OCI-LY7 (cell line): ENCODE measurements at regions not wholly inside any gene's neighbourhood (a gene's known extent, or its start where the extent isn't known, plus 50 kb on each side); places are given as distances from the start of the nearest gene placed in this dataset.

Experiments used
- BruUV-seq: library from RNA; stranded (reverse); fragments of 400-500 nt; replicated peaks from 2 replicates; lab custom pipeline; 2021; lab: Mats Ljungman, UMichigan
- CTCF ChIA-PET: fragments of 300-600 bp; sonication (Branson Sonifier 250); formaldehyde crosslinking; loops from one replicate; lab custom pipeline; 2022; ENCODE audit warnings: antibody characterized with exemption; ENCODE audit not compliant: unreplicated experiment; lab: Charles Lee
- POLR2A ChIA-PET: fragments of 300-600 bp; sonication (Branson Sonifier 250); formaldehyde crosslinking; loops from one replicate; lab custom pipeline; 2022; ENCODE audit warnings: antibody characterized with exemption; lab: Charles Lee
- DNase-seq: peaks from one replicate; pipeline ENCODE4 v3.0.0-alpha.2; 2015; ENCODE audit warnings: low spot score
- H2AFZ ChIP-seq: fragments of 200-600 bp; sonication (generic), shearing (Covaris generic); 2 replicates; pipeline ENCODE4 v1.6.1; 2014; ENCODE audit warnings: mild to moderate bottlenecking, antibody characterized with exemption, low read length, moderate library complexity
- H3K27ac ChIP-seq: fragments of 200-600 bp; sonication (generic); 2 replicates; pipeline ENCODE4 v1.5.1; 2014; ENCODE audit warnings: mixed run types, low read depth, mild to moderate bottlenecking, moderate library complexity, low read length, inconsistent platforms; ENCODE audit not compliant: poor library complexity, severe bottlenecking
- H3K36me3 ChIP-seq: fragments of 200-600 bp; sonication (generic); 2 replicates; pipeline ENCODE4 v1.6.1; 2014; ENCODE audit warnings: mild to moderate bottlenecking, antibody characterized with exemption, low read length, moderate library complexity, mixed read lengths; ENCODE audit not compliant: insufficient read depth
- H3K4me1 ChIP-seq: fragments of 200-600 bp; sonication (generic); 2 replicates; pipeline ENCODE4 v1.5.1; 2014; ENCODE audit warnings: mild to moderate bottlenecking, low read length; ENCODE audit not compliant: insufficient read depth, poor library complexity, severe bottlenecking
- H3K4me2 ChIP-seq: fragments of 200-600 bp; sonication (generic); 2 replicates; pipeline ENCODE4 v1.6.1; 2014; ENCODE audit warnings: mild to moderate bottlenecking, low read length
- H3K4me3 ChIP-seq: fragments of 200-600 bp; sonication (generic); 2 replicates; pipeline ENCODE4 v1.5.1; 2014; ENCODE audit warnings: mild to moderate bottlenecking, low read depth, low read length; ENCODE audit not compliant: poor library complexity, severe bottlenecking
- H3K79me2 ChIP-seq: fragments of 200-600 bp; sonication (generic); 2 replicates; pipeline ENCODE4 v1.6.1; 2016; ENCODE audit warnings: low read depth, mild to moderate bottlenecking, low read length, moderate library complexity, mixed read lengths; ENCODE audit not compliant: insufficient read depth
- H3K9me2 ChIP-seq: fragments of 200-600 bp; sonication (generic); 2 replicates; pipeline ENCODE4 v1.6.1; 2016; ENCODE audit warnings: mild to moderate bottlenecking, low read length, mixed read lengths; ENCODE audit not compliant: insufficient read depth
- H3K9me3 ChIP-seq: fragments of 200-600 bp; sonication (generic); 2 replicates; pipeline ENCODE4 v1.6.1; 2014; ENCODE audit warnings: mild to moderate bottlenecking, mixed run types, low read length, mixed read lengths
- H4K20me1 ChIP-seq: fragments of 200-600 bp; sonication (generic); 2 replicates; pipeline ENCODE4 v1.6.1; 2014; ENCODE audit warnings: mild to moderate bottlenecking, antibody characterized with exemption, low read length, moderate library complexity, mixed read lengths; ENCODE audit not compliant: insufficient read depth
- EZH2phosphoT487 ChIP-seq: fragments of 200-600 bp; sonication (generic); IDR thresholded peaks from 2 replicates; pipeline ENCODE4 v1.6.1; 2018; ENCODE audit warnings: low read depth, borderline replicate concordance, mild to moderate bottlenecking, mixed run types, antibody characterized with exemption, low read length, moderate library complexity, mixed read lengths
- intact Hi-C: fragments of 100-400 bp; cut with micrococcal nuclease; formaldehyde crosslinking; loops from one replicate; pipeline ENCODE4 v1.10.0; 2022; ENCODE audit not compliant: unreplicated experiment
- TF ChIP-seq, protein P1 (sequence below): fragments of 200-600 bp; sonication (generic); conservative IDR thresholded peaks from 2 replicates; pipeline ENCODE4 v1.5.1; 2014; ENCODE audit warnings: mild to moderate bottlenecking, antibody characterized with exemption, low read length, moderate library complexity, mixed read lengths

DNA sequence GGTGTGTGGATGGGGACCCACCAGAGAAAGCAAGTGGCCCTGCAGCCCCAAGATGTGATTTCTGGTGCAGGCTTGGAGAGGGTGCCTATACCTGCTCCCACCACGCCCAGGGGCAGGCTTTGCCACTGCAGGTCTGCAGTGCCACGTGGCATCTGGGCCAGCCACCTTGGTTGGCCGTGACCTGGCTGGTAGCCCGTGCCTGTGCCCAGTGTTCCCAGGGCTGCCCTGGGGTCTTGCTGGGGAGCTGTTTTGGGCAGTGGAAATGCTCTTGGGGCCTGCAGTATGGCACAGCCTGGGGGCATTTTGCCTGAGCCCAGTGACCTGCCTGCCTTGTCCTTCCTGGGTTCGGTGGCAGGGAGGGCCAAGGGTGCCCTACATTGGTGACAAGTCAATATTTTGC is 203.4 kb downstream of the UBE3A start:
- intact Hi-C loops: no loop called here
- CTCF ChIA-PET: no interaction called here
- Histone ChIP-seq H3K4me1 (no peaks in the 10 kb centered on the region), H2AFZ (no peak overlapping the region), H3K9me2 (no peaks in the 10 kb centered on the region), H3K79me2 (no peaks in the 10 kb centered on the region), H4K20me1 (no peaks in the 10 kb centered on the region), H3K9me3 (no peaks in the 10 kb centered on the region), H3K4me3 (no peak overlapping the region), H3K36me3 (no peaks in the 10 kb centered on the region), H3K4me2 (no peak overlapping the region), H3K27ac (no peak overlapping the region)
- POLR2A ChIA-PET: no interaction called here
- no peak for DNase-seq
- BruUV-seq: no TSS peak
- TF ChIP-seq, protein P1, sequence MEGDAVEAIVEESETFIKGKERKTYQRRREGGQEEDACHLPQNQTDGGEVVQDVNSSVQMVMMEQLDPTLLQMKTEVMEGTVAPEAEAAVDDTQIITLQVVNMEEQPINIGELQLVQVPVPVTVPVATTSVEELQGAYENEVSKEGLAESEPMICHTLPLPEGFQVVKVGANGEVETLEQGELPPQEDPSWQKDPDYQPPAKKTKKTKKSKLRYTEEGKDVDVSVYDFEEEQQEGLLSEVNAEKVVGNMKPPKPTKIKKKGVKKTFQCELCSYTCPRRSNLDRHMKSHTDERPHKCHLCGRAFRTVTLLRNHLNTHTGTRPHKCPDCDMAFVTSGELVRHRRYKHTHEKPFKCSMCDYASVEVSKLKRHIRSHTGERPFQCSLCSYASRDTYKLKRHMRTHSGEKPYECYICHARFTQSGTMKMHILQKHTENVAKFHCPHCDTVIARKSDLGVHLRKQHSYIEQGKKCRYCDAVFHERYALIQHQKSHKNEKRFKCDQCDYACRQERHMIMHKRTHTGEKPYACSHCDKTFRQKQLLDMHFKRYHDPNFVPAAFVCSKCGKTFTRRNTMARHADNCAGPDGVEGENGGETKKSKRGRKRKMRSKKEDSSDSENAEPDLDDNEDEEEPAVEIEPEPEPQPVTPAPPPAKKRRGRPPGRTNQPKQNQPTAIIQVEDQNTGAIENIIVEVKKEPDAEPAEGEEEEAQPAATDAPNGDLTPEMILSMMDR: no peak
- TF ChIP-seq EZH2phosphoT487: no peak

DNA sequence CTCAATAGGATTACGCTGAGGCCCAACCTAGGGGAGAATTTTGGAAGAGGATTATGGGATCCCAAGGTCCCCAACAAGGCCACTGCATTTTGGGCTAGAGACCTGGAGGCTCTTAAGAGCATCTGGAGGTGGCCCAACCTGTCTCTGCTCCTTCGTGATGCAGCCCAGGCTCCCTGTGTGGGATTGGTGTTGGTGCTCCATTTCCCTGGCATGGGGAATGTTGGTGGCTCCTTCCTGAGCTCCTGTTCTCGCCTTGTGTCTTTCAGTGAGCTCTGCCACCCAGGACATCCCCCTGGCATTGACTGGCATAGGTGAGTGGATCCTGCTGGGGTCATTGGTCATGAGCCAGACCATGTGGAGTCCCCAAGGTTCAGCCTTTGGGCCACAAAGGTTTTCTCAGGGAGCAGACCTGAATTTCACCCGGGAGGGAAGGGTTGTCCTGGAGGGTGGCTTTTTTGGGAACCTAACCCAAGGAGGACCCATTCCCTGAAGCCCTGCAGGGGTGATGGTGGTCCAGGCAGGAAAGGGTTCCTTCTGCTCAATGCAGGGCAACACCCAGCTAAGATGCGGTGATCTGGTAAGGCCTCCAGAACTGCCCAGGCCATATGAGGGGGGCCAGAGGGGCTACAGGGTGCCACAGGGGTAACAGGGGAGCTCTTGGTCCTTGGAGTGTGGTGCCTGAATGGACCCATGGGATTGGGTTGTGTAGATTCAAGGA is 202.5 kb downstream of the UBE3A start:
- no TSS peak for BruUV-seq
- CTCF ChIA-PET: no interaction called here
- Histone ChIP-seq H3K27ac (no peak overlapping the region), H3K9me3 (no peaks in the 10 kb centered on the region), H4K20me1 (no peaks in the 10 kb centered on the region), H3K36me3 (no peaks in the 10 kb centered on the region), H3K4me2 (no peak overlapping the region), H3K4me1 (no peaks in the 10 kb centered on the region), H3K4me3 (no peak overlapping the region), H3K9me2 (no peaks in the 10 kb centered on the region), H3K79me2 (no peaks in the 10 kb centered on the region), H2AFZ (no peak overlapping the region)
- no peak for DNase-seq
- TF ChIP-seq, protein P1: no peak
- TF ChIP-seq EZH2phosphoT487: no peak
- POLR2A ChIA-PET: no interaction called here
- intact Hi-C loops: no loop called here

DNA sequence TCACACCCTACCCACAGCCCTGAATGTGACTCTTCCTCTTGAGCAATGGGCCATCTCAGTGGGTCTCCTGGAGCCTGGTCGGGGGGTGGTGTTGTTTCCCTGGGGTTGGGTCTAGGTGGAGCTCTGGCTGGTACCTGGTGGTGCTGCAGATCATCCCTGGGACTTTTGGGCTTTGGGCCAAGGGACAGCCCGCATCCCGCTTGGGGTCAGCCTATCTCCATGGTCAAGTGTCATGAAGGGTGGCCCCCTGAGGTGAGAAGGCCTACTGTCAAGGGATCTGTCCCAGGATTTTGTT is 202.0 kb downstream of the UBE3A start:
- Histone ChIP-seq H3K9me3 (no peaks in the 10 kb centered on the region), H3K4me1 (no peaks in the 10 kb centered on the region), H3K79me2 (no peaks in the 10 kb centered on the region), H4K20me1 (no peaks in the 10 kb centered on the region), H3K27ac (no peak overlapping the region), H3K36me3 (no peaks in the 10 kb centered on the region), H3K4me3 (no peak overlapping the region), H3K9me2 (no peaks in the 10 kb centered on the region), H3K4me2 (no peak overlapping the region), H2AFZ (no peak overlapping the region)
- ChIA-PET POLR2A (no interaction called here), CTCF (no interaction called here)
- no peak for DNase-seq
- intact Hi-C loops: no loop called here
- BruUV-seq: no TSS peak
- TF ChIP-seq, protein P1: no peak
